ENCODE measurements at regions not wholly inside any gene's neighbourhood (a gene's known extent, or its start where the extent isn't known, plus 50 kb on each side); places are given as distances from the start of the nearest gene placed in this dataset.

DNA sequence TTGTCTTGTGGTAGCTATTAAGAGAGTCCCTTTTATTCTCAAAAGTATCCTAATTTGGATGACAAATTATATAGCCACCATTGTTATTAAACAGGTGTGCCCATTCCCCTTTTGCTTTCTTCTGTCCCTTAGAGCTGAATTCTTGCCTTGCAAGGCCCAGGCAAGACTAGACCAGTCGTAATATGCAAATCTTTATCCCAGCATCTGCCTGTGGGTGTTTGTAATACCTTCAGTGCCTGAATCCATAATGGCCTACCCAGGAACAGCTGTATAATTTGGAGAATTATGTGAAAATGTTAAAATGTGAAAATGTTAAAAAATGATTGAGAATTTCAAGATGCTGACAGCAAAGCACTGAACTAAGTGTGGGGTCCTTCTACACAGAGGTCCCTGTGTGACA lies 403.0 kb upstream of the RBMS3 start:
- no peak for DNase-seq (ENCODE audit: low read depth in 2 of 2, low spot score in 1 of 2)

- DNase-seq (ENCODE audit: low read depth in 2 of 2, low spot score in 1 of 2) = no peak
Observed at GRCh38 chr3:28890373-28890772, 390.5 kb upstream of the RBMS3 start.

GRCh38 chr3:28891485-28891884 lies 389.4 kb upstream of the RBMS3 start:
- no peak for DNase-seq (ENCODE audit: low read depth in 2 of 2, low spot score in 1 of 2)

- DNase-seq (ENCODE audit: low read depth in 2 of 2, low spot score in 1 of 2) = no peak
Observed at GRCh38 chr3:28900301-28900700, 380.6 kb upstream of the RBMS3 start.

DNA sequence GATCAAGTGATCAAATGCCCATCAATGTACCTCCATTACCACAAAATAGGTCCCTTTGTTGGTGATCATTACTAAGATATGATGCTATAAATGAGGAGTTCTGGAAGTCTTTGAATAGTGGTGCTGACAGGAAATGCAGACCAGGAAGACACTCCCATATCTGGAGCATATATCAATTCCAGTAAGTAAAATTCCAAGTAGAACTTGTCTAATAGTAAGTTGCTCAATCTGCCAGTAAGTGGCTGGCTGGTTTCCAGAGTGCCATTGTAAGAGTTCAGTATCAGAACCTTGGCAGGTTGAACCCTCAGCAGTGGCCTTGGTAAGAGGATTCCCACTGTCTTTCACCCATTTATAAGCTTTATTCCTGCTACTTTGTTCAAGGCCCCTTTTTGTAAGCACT lies 379.9 kb upstream of the RBMS3 start:
- DNase-seq (ENCODE audit: low read depth in 2 of 2, low spot score in 1 of 2) = no peak

- no peak for DNase-seq (ENCODE audit: low read depth in 2 of 2, low spot score in 1 of 2)
Observed at GRCh38 chr3:28903171-28903601, 377.7 kb upstream of the RBMS3 start.

- no peak for DNase-seq (ENCODE audit: low read depth in 2 of 2, low spot score in 1 of 2)
Observed at GRCh38 chr3:28905798-28906197, 375.1 kb upstream of the RBMS3 start.

- DNase-seq (ENCODE audit: low read depth in 2 of 2, low spot score in 1 of 2) = no peak
Observed at GRCh38 chr3:28906561-28907310, 374.1 kb upstream of the RBMS3 start.

DNA sequence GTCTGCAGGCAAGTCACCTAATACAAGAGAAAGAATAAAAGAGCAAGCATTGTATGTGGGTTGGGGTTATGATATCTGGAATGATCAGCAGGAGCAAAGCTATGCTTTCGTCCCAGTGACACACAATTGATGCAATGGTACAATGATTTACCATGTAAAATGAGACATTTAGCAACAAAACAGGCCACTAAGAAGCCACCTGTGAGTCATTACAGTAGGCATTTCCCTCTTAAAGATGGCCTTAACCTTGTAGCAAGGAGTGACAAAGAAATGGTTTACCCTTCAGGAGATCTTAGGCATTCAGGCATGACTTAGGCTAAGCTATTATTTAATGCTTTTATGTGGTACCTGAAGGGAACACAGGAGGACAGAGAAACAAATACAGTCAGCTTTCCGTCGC lies 373.3 kb upstream of the RBMS3 start:
- no peak for DNase-seq (ENCODE audit: low read depth in 2 of 2, low spot score in 1 of 2)

- no peak for DNase-seq (ENCODE audit: low read depth in 2 of 2, low spot score in 1 of 2)
Observed at GRCh38 chr3:28912120-28912885, 368.6 kb upstream of the RBMS3 start.

DNA sequence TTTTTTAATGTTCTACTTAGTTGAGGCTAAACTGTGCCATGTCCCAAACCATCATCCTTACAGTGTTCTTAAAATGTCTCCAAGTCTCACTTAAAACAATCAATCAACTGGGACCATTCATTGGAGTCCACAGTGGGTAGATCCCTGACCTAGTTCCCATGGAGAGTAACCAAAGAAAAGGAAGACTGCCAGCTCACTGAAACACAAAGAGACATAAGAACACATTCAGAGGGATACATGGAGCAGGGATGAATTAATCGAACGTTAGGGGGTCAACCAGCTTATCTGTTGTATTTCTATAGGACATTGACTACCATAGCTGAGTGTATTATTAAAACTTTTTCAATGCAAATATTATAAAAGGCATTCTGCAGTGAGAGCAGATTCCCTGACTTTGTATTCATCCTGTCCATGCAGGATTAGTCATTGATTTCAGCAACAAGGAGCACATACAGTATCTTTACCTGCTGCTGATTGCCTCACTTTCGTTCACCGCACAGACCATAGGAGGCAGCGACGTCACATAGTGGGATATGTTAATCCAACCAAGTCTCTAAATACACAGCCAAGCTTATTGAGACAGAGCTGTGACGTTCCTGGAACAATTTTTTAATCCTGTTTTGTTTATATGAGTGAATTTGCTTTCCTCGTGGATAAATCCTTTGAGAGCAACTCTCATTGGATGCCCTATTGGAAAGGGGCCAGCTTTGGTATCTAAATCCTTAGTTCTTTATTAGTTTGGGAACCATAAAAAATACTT lies 364.9 kb upstream of the RBMS3 start:
- DNase-seq (ENCODE audit: low read depth in 2 of 2, low spot score in 1 of 2) = no peak

DNA sequence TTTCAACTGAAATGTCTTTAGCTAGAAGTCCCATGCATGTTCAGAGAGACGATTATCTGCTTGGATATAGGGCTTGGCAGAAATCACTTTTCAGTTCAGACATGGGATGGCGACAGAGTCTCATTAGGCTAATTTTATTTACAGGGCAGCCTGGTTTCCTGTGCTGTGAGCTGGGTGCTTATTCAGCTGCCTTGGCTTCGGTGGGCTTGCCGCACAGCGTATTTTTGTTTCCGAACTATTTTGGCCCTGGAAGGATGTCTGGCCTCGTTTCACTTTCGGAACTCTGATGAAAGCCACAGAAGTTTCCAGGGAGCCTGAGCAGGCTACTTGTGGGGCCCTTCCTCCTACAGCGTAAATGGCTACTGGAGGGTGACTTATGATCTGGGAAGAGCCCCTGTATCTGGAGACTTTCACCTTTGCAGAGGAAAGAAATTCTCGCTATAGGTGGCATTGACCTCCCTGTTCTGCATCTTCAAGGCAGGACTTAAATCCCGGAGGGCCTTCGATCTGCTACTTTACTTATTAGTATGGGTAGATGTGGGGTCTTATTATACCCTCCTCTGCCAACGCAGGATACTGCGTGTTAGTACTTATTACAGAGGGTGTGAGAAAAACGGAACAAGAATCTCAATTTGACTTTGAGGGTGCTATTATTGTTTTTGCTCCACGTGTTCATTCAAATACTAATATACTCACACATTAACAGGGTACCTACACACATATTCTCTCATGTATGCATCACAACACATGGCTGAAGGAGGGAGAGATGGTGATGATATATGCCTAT lies 364.0 kb upstream of the RBMS3 start:
- no peak for DNase-seq (ENCODE audit: low read depth in 2 of 2, low spot score in 1 of 2)

DNA sequence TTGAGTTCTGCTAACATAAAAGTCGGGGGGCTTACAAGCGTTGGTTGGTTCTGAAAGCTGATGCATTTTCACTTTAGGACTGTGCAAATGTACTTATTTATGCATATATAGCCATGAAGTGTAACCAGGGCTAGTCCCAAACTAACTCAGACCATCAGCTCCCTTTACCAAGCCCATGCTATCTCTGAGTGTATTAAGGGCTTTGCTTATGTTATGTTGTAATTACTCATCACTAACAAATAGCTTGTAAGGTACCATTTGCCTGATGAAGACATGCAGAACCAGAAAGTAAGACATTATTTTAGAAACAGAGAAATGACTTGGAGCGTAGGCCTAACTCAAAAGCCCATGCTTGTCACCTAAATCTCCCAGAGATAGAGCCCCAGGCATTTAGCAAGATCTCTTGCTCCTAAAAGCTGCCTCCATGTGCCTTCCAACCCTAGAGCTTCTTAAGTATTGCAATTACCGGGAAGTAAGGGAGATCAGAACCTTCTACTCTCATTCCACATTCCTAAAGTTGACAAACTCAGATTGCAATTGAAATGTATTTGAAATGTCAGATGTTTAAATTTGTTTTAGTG lies 362.9 kb upstream of the RBMS3 start:
- DNase-seq (ENCODE audit: low read depth in 2 of 2, low spot score in 1 of 2) = no peak

DNA sequence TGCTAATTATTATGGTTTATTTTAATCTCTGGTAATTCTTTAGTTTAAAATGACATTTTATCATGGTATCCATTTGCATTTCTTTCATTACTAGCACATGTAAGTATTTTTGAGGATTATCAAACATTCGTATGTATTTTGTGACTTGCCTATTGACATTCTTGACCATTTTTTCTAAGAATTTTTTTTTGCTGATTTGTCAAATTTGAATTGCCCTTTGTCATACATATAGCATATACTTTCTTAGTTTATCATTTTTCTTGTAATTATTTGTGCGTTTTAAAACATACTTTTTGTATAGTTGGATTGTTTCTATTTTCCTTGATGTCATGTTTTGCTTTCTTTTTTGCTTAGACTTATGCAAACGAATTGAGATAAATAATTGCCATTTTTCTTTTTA lies 358.5 kb upstream of the RBMS3 start:
- no peak for DNase-seq (ENCODE audit: low read depth in 2 of 2, low spot score in 1 of 2)

DNA sequence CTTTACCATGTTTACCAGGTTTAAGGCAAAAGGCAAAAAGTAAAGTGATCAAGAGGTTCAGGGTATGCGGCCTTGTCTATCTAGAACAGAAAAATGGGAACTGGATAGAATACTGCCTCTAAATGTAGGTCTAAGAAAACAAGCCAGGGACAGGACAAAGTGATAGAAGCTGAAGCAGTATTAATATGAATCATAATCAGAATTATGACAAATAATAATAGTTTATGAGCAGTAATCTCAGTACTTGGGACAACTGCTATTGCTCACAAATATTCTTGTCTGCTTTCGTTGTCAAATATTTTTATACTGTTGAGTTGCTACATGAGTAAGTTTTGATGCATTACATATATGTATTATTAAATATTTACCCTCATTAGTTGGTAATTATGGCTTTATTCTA lies 356.9 kb upstream of the RBMS3 start:
- no peak for DNase-seq (ENCODE audit: low read depth in 2 of 2, low spot score in 1 of 2)

DNA sequence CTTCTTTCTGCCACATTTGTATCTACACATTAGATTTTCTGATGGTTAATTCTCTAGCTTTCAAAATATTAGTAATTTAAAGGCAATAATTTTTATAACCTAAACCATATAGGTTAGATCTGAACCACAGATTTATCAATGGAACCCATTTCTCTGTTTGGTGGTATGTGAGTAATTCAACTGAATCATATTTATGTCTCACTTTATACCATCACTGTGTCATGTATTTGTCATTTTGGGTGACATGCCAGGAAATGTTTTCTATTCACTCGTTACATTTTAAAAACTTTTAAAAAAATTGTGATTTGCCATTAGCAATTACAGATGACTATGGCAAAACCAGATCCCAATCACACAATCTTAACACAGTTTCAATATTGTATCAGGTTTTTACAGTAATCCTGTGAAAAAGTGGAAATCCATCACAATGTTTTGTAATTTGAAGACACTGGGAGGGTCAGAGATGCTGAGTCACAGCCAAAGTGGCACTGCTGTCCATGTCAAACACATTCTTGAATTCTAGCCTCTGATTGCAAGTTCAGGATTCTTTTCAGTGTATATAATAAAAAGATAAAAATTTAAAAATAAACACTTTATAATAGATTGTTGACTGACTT lies 356.0 kb upstream of the RBMS3 start:
- no peak for DNase-seq (ENCODE audit: low read depth in 2 of 2, low spot score in 1 of 2)

- DNase-seq (ENCODE audit: low read depth in 2 of 2, low spot score in 1 of 2) = no peak
Observed at GRCh38 chr3:28933337-28933736, 347.5 kb upstream of the RBMS3 start.

- no peak for DNase-seq (ENCODE audit: low read depth in 2 of 2, low spot score in 1 of 2)
Observed at GRCh38 chr3:28934126-28934813, 346.6 kb upstream of the RBMS3 start.

GRCh38 chr3:28935146-28935545 lies 345.7 kb upstream of the RBMS3 start:
- DNase-seq (ENCODE audit: low read depth in 2 of 2, low spot score in 1 of 2) = no peak

- no peak for DNase-seq (ENCODE audit: low read depth in 2 of 2, low spot score in 1 of 2)
Observed at GRCh38 chr3:28936154-28936553, 344.7 kb upstream of the RBMS3 start.

Data from stimulated activated CD8-positive, alpha-beta memory T cell treated with anti-CD3 and anti-CD28 coated beads, Interleukin-4, amount 100 ng/mL, for 4 hours (primary cell).